SK-N-SH (cell line): ENCODE measurements at regions not wholly inside any gene's neighbourhood (a gene's known extent, or its start where the extent isn't known, plus 50 kb on each side); places are given as distances from the start of the nearest gene placed in this dataset.

Experiments used
- POLR2AphosphoS5 ChIP-seq: IDR thresholded peaks from 2 replicates; pipeline ENCODE4 v1.6.1; 2012; ENCODE audit warnings: low read depth, low read length
- SMC3 ChIP-seq: IDR thresholded peaks from 2 replicates; pipeline ENCODE4 v1.6.1; 2012; ENCODE audit warnings: low read depth, low read length, improper control_type of control experiment
- TAF1 ChIP-seq: IDR thresholded peaks from 2 replicates; pipeline ENCODE4 v1.6.1; 2012; ENCODE audit warnings: low read depth, mild to moderate bottlenecking, low read length, moderate library complexity, borderline replicate concordance
- TCF12 ChIP-seq: IDR thresholded peaks from 2 replicates; pipeline ENCODE4 v1.4.0; 2012
- TF ChIP-seq, protein P1 (sequence below): fragments of 200-600 bp; sonication (generic); IDR thresholded peaks from 2 replicates; pipeline ENCODE4 v1.6.1; 2017; ENCODE audit warnings: antibody characterized with exemption, mild to moderate bottlenecking, moderate library complexity
- TF ChIP-seq, protein P2 (sequence below): fragments of 150-350 bp; IDR thresholded peaks from 2 replicates; pipeline ENCODE4 v1.6.1; 2017; ENCODE audit warnings: antibody characterized with exemption, low read length, low read depth, borderline replicate concordance

DNA sequence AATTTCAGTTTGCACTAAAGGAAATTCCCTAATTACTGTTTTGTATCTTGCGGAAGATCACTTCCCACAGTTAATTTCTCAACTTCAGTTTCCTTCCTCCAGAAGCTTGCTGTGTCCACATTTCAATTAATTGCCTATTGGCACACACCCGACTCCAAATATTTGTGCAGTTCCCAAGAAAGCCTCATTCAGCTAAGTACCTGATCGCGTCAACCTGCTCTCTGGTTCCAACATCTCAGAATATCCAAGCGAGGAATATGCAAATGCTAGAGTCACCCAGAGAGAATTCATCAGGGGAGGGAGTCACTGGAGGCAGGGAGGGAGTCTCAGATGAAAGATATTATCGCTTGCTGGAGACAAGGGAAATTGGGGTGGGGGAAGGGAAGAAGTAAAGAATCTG is 351.3 kb downstream of the RRAGC start:
- TF ChIP-seq, protein P1, sequence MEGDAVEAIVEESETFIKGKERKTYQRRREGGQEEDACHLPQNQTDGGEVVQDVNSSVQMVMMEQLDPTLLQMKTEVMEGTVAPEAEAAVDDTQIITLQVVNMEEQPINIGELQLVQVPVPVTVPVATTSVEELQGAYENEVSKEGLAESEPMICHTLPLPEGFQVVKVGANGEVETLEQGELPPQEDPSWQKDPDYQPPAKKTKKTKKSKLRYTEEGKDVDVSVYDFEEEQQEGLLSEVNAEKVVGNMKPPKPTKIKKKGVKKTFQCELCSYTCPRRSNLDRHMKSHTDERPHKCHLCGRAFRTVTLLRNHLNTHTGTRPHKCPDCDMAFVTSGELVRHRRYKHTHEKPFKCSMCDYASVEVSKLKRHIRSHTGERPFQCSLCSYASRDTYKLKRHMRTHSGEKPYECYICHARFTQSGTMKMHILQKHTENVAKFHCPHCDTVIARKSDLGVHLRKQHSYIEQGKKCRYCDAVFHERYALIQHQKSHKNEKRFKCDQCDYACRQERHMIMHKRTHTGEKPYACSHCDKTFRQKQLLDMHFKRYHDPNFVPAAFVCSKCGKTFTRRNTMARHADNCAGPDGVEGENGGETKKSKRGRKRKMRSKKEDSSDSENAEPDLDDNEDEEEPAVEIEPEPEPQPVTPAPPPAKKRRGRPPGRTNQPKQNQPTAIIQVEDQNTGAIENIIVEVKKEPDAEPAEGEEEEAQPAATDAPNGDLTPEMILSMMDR = no peak
- TF ChIP-seq TCF12 (no peak), TAF1 (no peak), SMC3 (no peak), POLR2AphosphoS5 (no peak)
- TF ChIP-seq, protein P2, sequence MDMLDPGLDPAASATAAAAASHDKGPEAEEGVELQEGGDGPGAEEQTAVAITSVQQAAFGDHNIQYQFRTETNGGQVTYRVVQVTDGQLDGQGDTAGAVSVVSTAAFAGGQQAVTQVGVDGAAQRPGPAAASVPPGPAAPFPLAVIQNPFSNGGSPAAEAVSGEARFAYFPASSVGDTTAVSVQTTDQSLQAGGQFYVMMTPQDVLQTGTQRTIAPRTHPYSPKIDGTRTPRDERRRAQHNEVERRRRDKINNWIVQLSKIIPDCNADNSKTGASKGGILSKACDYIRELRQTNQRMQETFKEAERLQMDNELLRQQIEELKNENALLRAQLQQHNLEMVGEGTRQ = no peak
